HEK293 (cell line): ENCODE measurements at regions not wholly inside any gene's neighbourhood (a gene's known extent, or its start where the extent isn't known, plus 50 kb on each side); places are given as distances from the start of the nearest gene placed in this dataset.

ENCODE experiments used
- CTCF ChIA-PET: fragments of 350-600 bp; formaldehyde crosslinking; extraction: SDS; loops from one replicate; lab custom pipeline; 2021; ENCODE audit warnings: antibody characterized with exemption; lab: Yijun Ruan, JAX
- POLR2A ChIA-PET: fragments of 300-600 bp; formaldehyde crosslinking; extraction: SDS; loops from one replicate; lab custom pipeline; 2020; ENCODE audit warnings: antibody characterized with exemption, inconsistent platforms; lab: Yijun Ruan, JAX
- H3K27ac ChIP-seq: fragments of 200-500 bp; sonication (Bioruptor generic); 2 replicates; pipeline ENCODE4 v1.5.1; 2014; ENCODE audit warnings: low read depth, low read length, control low read depth, inconsistent platforms; ENCODE audit errors: extremely low read depth
- H3K36me3 ChIP-seq, 2 experiments: fragments of 200-500 bp in 1 of 2; sonication (Bioruptor generic) in 1 of 2; 1 replicate in 1 of 2; 2 replicates in 1 of 2; pipeline ENCODE4 v1.5.1; 2014 to 2017; ENCODE audit warnings: inconsistent platforms in 2 of 2, low read length in 2 of 2; ENCODE audit not compliant: control insufficient read depth in 2 of 2, insufficient read depth in 1 of 2
- H3K4me1 ChIP-seq: fragments of 200-500 bp; sonication (Bioruptor generic); 2 replicates; pipeline ENCODE4 v1.5.1; 2014; ENCODE audit warnings: mild to moderate bottlenecking, low read length, inconsistent platforms; ENCODE audit not compliant: control insufficient read depth, insufficient read depth
- H3K4me3 ChIP-seq: 2 replicates; pipeline ENCODE4 v1.5.1; 2011; ENCODE audit warnings: low read depth, mild to moderate bottlenecking, control low read depth, low read length, moderate library complexity
- H3K9me3 ChIP-seq: fragments of 200-500 bp; sonication (Bioruptor generic); 2 replicates; pipeline ENCODE4 v1.5.1; 2014; ENCODE audit warnings: low read depth, low read length, inconsistent platforms; ENCODE audit not compliant: control insufficient read depth, insufficient read depth
- EGR2 ChIP-seq: fragments of 450-650 bp; formaldehyde crosslinking; IDR thresholded peaks from 2 replicates; pipeline ENCODE4 v1.5.1; 2016; ENCODE audit warnings: low read depth, missing biosample characterization, missing genetic modification characterization
- PRDM4 ChIP-seq: fragments of 450-650 bp; formaldehyde crosslinking; IDR thresholded peaks from 2 replicates; pipeline ENCODE4 v1.5.1; 2017; ENCODE audit warnings: missing biosample characterization, missing genetic modification characterization
- ZBTB11 ChIP-seq: fragments of 450-650 bp; formaldehyde crosslinking; conservative IDR thresholded peaks from 2 replicates; pipeline ENCODE4 v1.5.1; 2016; ENCODE audit warnings: low read depth, missing biosample characterization, missing genetic modification characterization
- ZBTB20 ChIP-seq: fragments of 450-650 bp; formaldehyde crosslinking; IDR thresholded peaks from 2 replicates; pipeline ENCODE4 v1.5.1; 2016; ENCODE audit warnings: missing biosample characterization, missing genetic modification characterization
- ZEB2 ChIP-seq: fragments of 450-650 bp; formaldehyde crosslinking; IDR thresholded peaks from 2 replicates; pipeline ENCODE4 v1.5.1; 2016; ENCODE audit warnings: missing biosample characterization, missing genetic modification characterization
- ZNF157 ChIP-seq: fragments of 450-650 bp; formaldehyde crosslinking; IDR thresholded peaks from 2 replicates; pipeline ENCODE4 v1.5.1; 2016; ENCODE audit warnings: missing biosample characterization, missing genetic modification characterization
- ZNF169 ChIP-seq: fragments of 450-650 bp; formaldehyde crosslinking; IDR thresholded peaks from 2 replicates; pipeline ENCODE4 v1.5.1; 2016; ENCODE audit warnings: missing biosample characterization, missing genetic modification characterization
- ZNF174 ChIP-seq: fragments of 450-650 bp; formaldehyde crosslinking; IDR thresholded peaks from 2 replicates; pipeline ENCODE4 v1.5.0; 2017; ENCODE audit warnings: missing biosample characterization, mild to moderate bottlenecking, missing genetic modification characterization
- ZNF221 ChIP-seq: fragments of 450-650 bp; formaldehyde crosslinking; IDR thresholded peaks from 2 replicates; pipeline ENCODE4 v1.5.1; 2017; ENCODE audit warnings: missing biosample characterization, missing genetic modification characterization, borderline replicate concordance
- ZNF24 ChIP-seq: fragments of 450-650 bp; formaldehyde crosslinking; IDR thresholded peaks from 2 replicates; pipeline ENCODE4 v1.5.1; 2016; ENCODE audit warnings: missing biosample characterization, missing genetic modification characterization
- ZNF266 ChIP-seq: fragments of 450-650 bp; formaldehyde crosslinking; IDR thresholded peaks from 2 replicates; pipeline ENCODE4 v1.5.1; 2016; ENCODE audit warnings: missing biosample characterization, missing genetic modification characterization, low read depth
- ZNF324 ChIP-seq: fragments of 450-650 bp; formaldehyde crosslinking; IDR thresholded peaks from 2 replicates; pipeline ENCODE4 v1.5.1; 2016; ENCODE audit warnings: missing biosample characterization, missing genetic modification characterization
- ZNF37A ChIP-seq: fragments of 450-650 bp; IDR thresholded peaks from 2 replicates; pipeline ENCODE4 v1.5.1; 2018; ENCODE audit warnings: missing biosample characterization, missing genetic modification characterization
- ZNF501 ChIP-seq: fragments of 450-650 bp; formaldehyde crosslinking; IDR thresholded peaks from 2 replicates; pipeline ENCODE4 v1.5.1; 2016; ENCODE audit warnings: missing biosample characterization, missing genetic modification characterization
- ZNF529 ChIP-seq: fragments of 450-650 bp; formaldehyde crosslinking; IDR thresholded peaks from 2 replicates; pipeline ENCODE4 v1.5.1; 2017; ENCODE audit warnings: missing genetic modification characterization, missing biosample characterization; ENCODE audit not compliant: insufficient replicate concordance
- ZNF558 ChIP-seq: fragments of 450-650 bp; formaldehyde crosslinking; IDR thresholded peaks from 2 replicates; pipeline ENCODE4 v1.5.1; 2016; ENCODE audit warnings: missing biosample characterization, missing genetic modification characterization
- ZNF660 ChIP-seq: fragments of 450-650 bp; IDR thresholded peaks from 2 replicates; pipeline ENCODE4 v1.5.1; 2018; ENCODE audit warnings: missing biosample characterization, mild to moderate bottlenecking, missing genetic modification characterization
- TF ChIP-seq, protein P1 (sequence below): fragments of 450-650 bp; formaldehyde crosslinking; IDR thresholded peaks from 2 replicates; pipeline ENCODE4 v1.5.1; 2016; ENCODE audit warnings: missing biosample characterization, missing genetic modification characterization
- TF ChIP-seq, protein P2 (sequence below): fragments of 450-650 bp; formaldehyde crosslinking; IDR thresholded peaks from 2 replicates; pipeline ENCODE4 v1.5.1; 2016; ENCODE audit warnings: missing biosample characterization, missing genetic modification characterization
- TF ChIP-seq, protein P3 (sequence below): fragments of 450-650 bp; formaldehyde crosslinking; IDR thresholded peaks from 2 replicates; pipeline ENCODE4 v1.5.1; 2016; ENCODE audit warnings: missing biosample characterization, missing genetic modification characterization

DNA sequence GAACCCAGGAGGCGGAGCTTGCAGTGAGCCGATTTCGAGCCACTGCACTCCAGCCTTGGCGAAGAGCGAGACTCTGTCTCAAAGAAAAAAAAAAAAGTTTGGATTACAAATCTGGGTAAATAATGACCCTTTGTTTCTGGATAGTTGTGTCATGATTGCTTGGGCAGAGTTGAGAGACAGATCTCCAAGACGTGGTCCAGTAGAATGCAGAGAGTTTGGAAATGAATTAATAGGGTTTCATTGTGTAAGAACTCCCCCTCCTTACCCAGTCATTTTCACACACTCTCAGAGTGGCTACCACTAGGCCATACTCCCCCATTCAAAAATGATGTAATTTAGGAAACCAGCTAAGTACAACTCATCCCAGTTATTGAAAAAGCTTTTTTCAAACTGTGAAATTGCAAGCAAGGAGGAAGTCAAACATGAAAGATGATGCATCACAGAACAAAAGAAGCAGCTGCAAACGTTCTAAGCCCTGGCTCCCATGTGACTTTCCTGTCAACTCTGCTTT is 1331.9 kb downstream of the AACS start:
- no peaks in the 10 kb centered on the region for H3K36me3 ChIP-seq
- 0 out of 2 replicates have a peak, but pooled peaks cover 2% of the 10 kb centered on the region for H3K9me3 ChIP-seq
- H3K4me3 ChIP-seq = no peak overlapping the region
- H3K4me1 ChIP-seq = no peaks in the 10 kb centered on the region
- ChIA-PET POLR2A (no interaction called here), CTCF (interaction anchor here (0.5 kb wide), 1 partner anchor 27 kb away, joined by 4 read pairs; no protein-coding TSS in a partner anchor)
- no peak overlapping the region for H3K27ac ChIP-seq
- TF ChIP-seq ZBTB20 (tag by site-specific recombination) = no peak
- no peak for TF ChIP-seq ZNF157 (tag by site-specific recombination)
- no peak for TF ChIP-seq ZNF24 (tag by site-specific recombination)
- TF ChIP-seq EGR2 = no peak
- TF ChIP-seq ZNF221 = no peak
- TF ChIP-seq, protein P1, sequence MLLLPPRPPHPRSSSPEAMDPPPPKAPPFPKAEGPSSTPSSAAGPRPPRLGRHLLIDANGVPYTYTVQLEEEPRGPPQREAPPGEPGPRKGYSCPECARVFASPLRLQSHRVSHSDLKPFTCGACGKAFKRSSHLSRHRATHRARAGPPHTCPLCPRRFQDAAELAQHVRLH = no peak
- TF ChIP-seq ZNF324 (tag by site-specific recombination) = no peak
- no peak for TF ChIP-seq PRDM4 (tag by site-specific recombination)
- no peak for TF ChIP-seq ZBTB11 (tag by site-specific recombination)
- no peak for TF ChIP-seq ZNF501 (tag by site-specific recombination)
- TF ChIP-seq ZNF169 (tag by site-specific recombination) = no peak
- TF ChIP-seq ZNF37A (tag by site-specific recombination) = no peak
- TF ChIP-seq ZNF558 (tag by site-specific recombination) = no peak
- TF ChIP-seq ZNF529 (tag by site-specific recombination) = no peak
- no peak for TF ChIP-seq ZNF660
- TF ChIP-seq ZEB2 (tag by site-specific recombination) = no peak
- TF ChIP-seq, protein P2, sequence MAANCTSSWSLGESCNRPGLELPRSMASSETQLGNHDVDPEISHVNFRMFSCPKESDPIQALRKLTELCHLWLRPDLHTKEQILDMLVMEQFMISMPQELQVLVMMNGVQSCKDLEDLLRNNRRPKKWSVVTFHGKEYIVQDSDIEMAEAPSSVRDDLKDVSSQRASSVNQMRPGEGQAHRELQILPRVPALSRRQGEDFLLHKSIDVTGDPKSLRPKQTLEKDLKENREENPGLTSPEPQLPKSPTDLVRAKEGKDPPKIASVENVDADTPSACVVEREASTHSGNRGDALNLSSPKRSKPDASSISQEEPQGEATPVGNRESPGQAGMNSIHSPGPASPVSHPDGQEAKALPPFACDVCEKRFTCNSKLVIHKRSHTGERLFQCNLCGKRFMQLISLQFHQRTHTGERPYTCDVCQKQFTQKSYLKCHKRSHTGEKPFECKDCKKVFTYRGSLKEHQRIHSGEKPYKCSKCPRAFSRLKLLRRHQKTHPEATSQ (tag by site-specific recombination) = no peak
- TF ChIP-seq ZNF174 = no peak
- TF ChIP-seq ZNF266 (tag by site-specific recombination) = no peak
- TF ChIP-seq, protein P3, sequence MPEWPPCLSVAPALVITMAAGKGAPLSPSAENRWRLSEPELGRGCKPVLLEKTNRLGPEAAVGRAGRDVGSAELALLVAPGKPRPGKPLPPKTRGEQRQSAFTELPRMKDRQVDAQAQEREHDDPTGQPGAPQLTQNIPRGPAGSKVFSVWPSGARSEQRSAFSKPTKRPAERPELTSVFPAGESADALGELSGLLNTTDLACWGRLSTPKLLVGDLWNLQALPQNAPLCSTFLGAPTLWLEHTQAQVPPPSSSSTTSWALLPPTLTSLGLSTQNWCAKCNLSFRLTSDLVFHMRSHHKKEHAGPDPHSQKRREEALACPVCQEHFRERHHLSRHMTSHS (tag by site-specific recombination) = no peak
